CD4-positive, alpha-beta T cell treated with Interleukin-15 for 1 hour (primary cell): ENCODE measurements at regions not wholly inside any gene's neighbourhood (a gene's known extent, or its start where the extent isn't known, plus 50 kb on each side); places are given as distances from the start of the nearest gene placed in this dataset.
"Not testable (repeated sequence)": the region's sequence is repeated elsewhere in the genome, so short reads cannot be mapped to it uniquely, and the experiment has no call there.

ENCODE experiments used
- DNase-seq: peaks from one replicate; pipeline ENCODE4 v3.0.0-alpha.2; 2020

DNA sequence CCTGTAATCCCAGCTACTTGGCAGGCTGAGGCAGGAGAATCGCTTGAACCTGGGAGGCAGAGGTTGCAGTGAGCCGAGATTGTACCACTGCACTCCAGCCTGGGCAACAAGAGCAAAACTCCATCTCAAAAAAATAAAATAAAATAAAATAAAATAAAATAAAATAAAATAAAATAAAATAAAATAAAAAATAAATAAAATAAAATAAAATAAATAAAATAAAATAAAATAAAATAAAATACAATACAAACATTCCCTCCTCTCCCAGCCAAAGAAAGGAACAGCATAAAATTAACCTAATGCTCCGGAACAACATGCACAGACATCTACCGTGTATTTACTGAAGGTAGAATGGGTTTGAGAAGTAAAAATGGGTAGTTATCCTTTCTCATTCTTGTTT, 521.9 kb upstream of the FAM174A start:
- not testable (repeated sequence) for DNase-seq

DNA sequence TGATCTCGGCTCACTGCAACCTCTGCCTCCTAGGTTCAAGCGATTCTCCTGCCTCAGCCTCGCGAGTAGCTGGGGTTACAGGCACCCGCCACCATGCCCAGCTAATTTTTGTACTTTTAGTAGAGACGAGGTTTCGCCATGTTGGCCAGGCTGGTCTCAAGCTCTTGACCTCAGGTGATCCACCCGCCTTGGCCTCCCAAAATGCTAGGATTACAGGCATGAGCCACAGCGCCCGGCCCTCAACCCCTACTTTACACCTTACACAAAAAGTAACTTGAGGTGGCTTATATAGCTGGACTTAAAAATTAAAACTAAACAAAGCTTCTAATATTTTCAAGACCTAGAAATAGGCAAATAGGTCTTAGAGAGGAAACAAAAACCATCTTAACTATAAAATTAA, 524.0 kb upstream of the FAM174A start:
- not testable (repeated sequence) for DNase-seq

DNA sequence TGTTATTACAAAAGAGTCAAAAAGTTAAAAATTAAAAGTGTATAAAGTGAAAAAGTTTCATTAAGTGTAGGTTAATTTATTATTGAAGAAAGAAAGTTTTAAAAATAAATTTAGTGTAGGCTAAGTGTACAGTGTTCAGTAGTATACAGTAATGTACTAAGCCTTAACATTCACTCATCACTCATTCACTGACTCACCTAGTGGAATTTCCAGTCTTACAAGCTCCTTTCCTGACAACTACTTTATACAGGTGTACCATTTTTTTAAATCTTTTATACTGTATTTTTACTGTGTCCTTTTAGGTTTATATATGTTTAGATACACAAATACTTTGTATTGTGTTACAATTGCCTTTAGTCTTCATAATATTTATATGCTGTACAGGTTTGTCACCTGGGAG, 530.2 kb upstream of the FAM174A start:
- no peak for DNase-seq

GRCh38 chr5:99998319-99998718, 536.9 kb upstream of the FAM174A start:
- no peak for DNase-seq

DNA sequence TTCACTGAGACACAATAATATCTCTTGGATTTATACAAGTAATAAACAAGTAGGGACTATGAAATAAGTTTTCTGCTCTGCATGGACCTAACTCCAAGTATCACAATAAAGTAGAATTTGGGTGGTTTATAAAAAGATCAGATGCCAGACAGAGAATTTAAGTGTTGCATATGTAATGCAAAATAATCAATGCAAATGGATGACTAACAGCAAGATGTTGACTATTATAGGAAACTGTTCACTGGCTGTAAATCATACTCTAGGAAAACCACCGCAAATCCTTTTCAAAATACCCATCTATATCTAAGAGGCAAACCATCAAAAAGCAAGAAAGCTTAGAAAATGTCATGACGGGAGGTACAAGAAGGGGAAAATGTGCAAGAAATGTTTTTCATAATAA, 539.8 kb upstream of the FAM174A start:
- no peak for DNase-seq

GRCh38 chr5:99973779-99974178, 561.4 kb upstream of the FAM174A start:
- DNase-seq, result no peak

DNA sequence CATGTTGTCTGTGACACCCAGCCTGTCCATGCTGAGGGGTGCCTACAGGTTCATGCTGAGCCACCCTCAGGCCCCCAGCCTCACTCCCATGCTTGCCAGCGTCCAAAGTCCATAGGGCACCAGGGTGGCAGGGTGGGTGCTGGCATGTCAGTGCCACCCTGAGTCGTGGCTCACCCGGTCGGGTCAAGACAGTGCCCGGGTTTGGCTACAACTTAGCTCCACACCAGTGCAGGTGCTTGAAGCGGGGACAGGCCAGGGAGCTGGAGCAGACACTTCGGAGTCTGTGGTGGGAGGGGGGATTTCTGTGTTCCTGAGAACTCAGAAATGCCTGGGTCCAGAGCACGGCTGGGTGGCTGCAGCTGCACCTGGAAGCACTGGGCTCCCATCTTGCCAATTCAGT, 579.2 kb upstream of the FAM174A start:
- no peak for DNase-seq

DNA sequence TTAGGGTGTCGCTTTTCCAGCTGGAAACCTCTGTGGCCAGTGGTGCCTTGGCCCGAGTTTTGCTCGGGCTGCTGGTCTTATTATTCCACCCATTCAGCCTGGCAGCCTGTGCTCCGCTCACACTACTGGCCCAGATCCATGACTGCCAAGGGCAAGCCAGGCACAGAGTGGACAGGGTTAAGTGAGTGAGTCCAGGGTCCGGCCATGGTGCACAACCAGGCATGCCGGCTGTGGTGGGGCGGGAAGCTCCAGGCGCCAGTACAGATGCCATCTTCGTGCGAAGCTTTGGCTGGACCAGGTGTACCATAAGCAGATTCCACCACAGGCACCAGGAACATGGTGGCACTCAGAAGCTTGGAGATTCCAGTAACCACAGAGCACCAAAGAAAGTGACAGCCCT, 580.2 kb upstream of the FAM174A start:
- DNase-seq, result no peak

- no peak for DNase-seq
Measured at GRCh38 chr5:99949969-99950524, 585.1 kb upstream of the FAM174A start.

- no peak for DNase-seq
Measured at GRCh38 chr5:99949361-99949760, 585.8 kb upstream of the FAM174A start.

- DNase-seq, result no peak
Measured at GRCh38 chr5:99948850-99949249, 586.3 kb upstream of the FAM174A start.

- no peak for DNase-seq
Measured at GRCh38 chr5:99945478-99946442, 589.4 kb upstream of the FAM174A start.

DNA sequence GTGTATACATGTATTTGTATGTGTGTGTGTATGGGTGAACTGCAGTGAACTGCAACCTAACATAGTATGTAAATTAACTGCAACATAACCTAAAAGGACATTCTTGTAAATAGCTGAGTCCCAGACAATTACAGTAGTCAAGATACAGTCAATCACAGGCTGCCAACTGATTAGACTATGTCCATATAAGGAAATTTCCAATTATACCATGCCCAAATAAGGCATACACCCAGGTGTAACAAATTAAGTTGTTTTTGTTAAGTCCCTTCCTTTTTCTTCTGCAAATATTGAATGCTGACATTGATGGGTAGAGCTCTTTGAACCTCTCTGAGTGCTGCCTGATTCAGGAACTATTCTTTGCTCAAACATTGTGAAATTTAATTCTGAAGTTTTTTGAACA, 594.6 kb upstream of the FAM174A start:
- no peak for DNase-seq

GRCh38 chr5:99936911-99937310, 598.3 kb upstream of the FAM174A start:
- no peak for DNase-seq

DNA sequence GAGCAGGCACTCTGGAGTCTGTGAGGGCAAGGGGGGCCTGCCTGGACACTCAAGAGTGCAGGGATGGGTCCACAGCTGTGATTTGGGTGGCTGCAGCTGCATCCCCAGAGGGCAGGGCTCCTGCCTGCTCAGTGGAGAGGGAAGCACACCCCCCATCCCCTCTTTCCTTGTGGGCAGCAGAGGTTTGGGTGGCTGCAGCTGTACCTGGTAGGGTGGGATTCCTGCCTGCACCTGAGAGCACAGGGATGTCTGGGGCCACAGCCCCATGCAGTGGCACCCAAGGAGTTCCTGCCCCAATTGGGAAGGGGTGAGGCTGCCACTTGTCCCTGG, 605.4 kb upstream of the FAM174A start:
- no peak for DNase-seq

DNA sequence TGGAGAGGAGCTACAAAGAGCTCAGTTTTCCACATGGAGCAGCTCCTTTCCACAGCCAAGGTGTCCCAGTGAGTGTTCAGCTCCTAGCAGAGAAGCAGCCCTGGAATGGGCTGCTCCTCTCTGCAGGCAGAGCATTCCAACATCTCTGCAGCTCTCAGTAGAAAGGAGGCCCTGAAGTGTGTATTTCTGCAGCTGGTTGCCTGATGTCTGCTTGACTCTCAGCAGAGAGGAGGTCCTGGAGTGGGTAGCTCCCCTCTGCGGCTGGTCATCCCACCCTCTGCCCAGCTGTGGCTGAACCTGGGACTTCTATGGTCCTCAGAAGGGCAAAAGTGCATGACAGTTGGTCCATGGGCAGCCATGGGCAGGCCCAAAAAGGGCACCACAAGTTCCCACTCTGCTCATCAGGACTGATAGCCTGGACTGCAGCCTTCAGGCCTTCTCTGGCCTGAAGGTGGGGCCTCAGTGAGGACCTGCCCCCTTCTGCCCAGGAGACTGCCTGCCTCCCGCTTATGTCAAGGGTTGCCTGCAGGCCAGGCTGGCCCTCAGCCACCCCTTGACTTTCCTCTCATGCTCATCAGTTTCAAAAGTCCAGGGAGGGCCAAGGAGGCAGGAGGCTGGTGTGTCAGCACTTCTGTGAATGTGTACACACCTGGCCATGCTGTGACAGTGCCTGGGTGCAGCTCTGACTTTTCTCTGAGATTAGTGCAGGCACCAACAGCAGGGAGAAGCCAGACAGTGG, 605.9 kb upstream of the FAM174A start:
- DNase-seq, result no peak

- no peak for DNase-seq
Measured at GRCh38 chr5:99928490-99928889, 606.7 kb upstream of the FAM174A start.

DNA sequence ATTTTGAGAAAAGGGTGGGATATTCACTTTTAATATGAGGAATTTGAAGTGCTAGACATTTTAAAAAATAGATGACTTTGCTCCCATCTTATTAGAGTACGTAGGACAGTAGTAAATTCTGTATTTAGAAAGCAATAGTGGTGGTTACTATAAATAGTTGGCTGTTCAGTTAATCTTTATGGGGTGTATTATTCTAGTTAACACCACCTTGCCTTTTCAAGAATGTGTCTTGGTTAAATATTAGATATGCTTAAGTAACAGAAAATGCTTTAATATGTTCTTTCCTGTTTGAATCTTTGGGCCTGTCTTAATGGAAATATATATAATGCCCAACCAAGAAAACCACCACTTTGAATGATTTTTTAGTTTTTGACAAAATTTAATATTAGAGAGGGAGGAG, 608.7 kb upstream of the FAM174A start:
- no peak for DNase-seq

- DNase-seq, result no peak
Measured at GRCh38 chr5:99922386-99922785, 612.8 kb upstream of the FAM174A start.

GRCh38 chr5:99911971-99912370, 623.2 kb upstream of the FAM174A start:
- no peak for DNase-seq

DNA sequence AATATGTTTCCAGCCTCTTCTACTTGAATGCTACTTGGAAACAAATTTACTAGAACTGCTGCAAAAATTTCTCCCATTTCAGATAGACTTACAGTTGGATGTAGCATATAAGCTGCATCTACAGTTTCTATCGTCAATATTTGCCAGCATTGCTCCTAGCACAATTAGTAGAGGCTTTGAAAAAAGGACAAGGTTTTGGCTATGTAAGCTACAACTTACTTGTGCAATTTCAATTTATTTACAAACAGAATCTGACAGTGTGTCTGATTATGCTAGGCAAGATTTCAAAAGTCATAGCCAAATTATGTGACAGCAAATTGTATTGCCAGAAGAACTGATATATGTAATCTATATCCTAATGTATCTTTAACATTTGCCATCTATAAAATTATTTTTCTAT, 628.4 kb upstream of the FAM174A start:
- no peak for DNase-seq

GRCh38 chr5:99901972-99902371, 633.2 kb upstream of the FAM174A start:
- DNase-seq, result no peak

DNA sequence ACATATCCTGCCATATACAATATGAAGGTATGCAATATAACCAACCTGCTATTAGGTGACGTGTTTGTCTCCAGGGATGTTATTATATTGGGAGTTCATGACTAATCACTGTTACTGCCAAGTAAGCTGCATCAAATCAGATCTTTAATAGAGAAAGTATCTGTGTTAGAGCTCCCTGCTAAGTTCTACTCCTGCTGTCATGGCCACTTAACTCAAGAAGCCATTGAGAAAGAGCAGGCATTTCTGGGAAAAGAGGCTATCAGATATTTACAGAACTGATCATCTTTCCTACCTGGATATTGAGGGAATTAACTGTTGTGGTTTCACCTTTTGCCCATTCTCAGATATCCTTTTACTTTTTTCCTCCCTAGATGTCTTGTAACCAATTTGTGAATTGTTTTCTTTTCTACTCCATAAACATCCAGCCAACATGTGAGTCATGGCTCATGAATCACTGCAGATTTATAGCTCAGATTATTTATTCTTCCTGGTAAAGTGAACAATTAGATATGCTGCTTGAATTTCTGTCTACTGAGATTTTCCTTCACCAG, 634.8 kb upstream of the FAM174A start:
- DNase-seq, result no peak
